ENCODE measurements at regions not wholly inside any gene's neighbourhood (a gene's known extent, or its start where the extent isn't known, plus 50 kb on each side); places are given as distances from the start of the nearest gene placed in this dataset.

- no peak for TF ChIP-seq CTCF (IDR thresholded peaks at IDR 0.05; ENCODE audit: borderline replicate concordance, insufficient read depth, low read depth, low read length)
These were observed 1386.8 kb downstream of the PCDH9 start for GRCh38 chr13:65843314-65843731.

GRCh38 chr13:65841156-65841555 is 1389.0 kb downstream of the PCDH9 start:
- no peak overlapping the region for H3K4me3 ChIP-seq (ENCODE audit: low read depth, low read length)
- TF ChIP-seq CTCF (IDR thresholded peaks at IDR 0.05; ENCODE audit: borderline replicate concordance, insufficient read depth, low read depth, low read length): no peak

More at GRCh38 chr13:65843314-65843731, 1386.8 kb downstream of the PCDH9 start:
- H3K4me3 ChIP-seq (ENCODE audit: low read depth, low read length): no peak overlapping the region

GRCh38 chr13:65836066-65836465 is 1394.1 kb downstream of the PCDH9 start:
- H3K4me3 ChIP-seq (ENCODE audit: low read depth, low read length): no peak overlapping the region
- no peak for TF ChIP-seq CTCF (IDR thresholded peaks at IDR 0.05; ENCODE audit: borderline replicate concordance, insufficient read depth, low read depth, low read length)

- no peak for TF ChIP-seq CTCF (IDR thresholded peaks at IDR 0.05; ENCODE audit: borderline replicate concordance, insufficient read depth, low read depth, low read length)
- no peak overlapping the region for H3K4me3 ChIP-seq (ENCODE audit: low read depth, low read length)
These were observed 1395.2 kb downstream of the PCDH9 start for GRCh38 chr13:65834897-65835296.

- no peak for TF ChIP-seq CTCF (IDR thresholded peaks at IDR 0.05; ENCODE audit: borderline replicate concordance, insufficient read depth, low read depth, low read length)
- H3K4me3 ChIP-seq (ENCODE audit: low read depth, low read length): no peak overlapping the region
These were observed 1399.5 kb downstream of the PCDH9 start for GRCh38 chr13:65830411-65831205.

GRCh38 chr13:65829241-65830008 is 1400.7 kb downstream of the PCDH9 start:
- H3K4me3 ChIP-seq (ENCODE audit: low read depth, low read length): no peak overlapping the region
- TF ChIP-seq CTCF (IDR thresholded peaks at IDR 0.05; ENCODE audit: borderline replicate concordance, insufficient read depth, low read depth, low read length): no peak
